ENCODE measurements at regions not wholly inside any gene's neighbourhood (a gene's known extent, or its start where the extent isn't known, plus 50 kb on each side); places are given as distances from the start of the nearest gene placed in this dataset.

GRCh38 chr15:62920682-62921502, 121.7 kb upstream of the TPM1 start:
- DNase-seq (ENCODE audit: low read depth): no peak

- DNase-seq (ENCODE audit: low read depth): no peak
These were observed 120.0 kb upstream of the TPM1 start for GRCh38 chr15:62922514-62922913.

- no peak for DNase-seq (ENCODE audit: low read depth)
These were observed 116.7 kb upstream of the TPM1 start for GRCh38 chr15:62925875-62926274.

DNA sequence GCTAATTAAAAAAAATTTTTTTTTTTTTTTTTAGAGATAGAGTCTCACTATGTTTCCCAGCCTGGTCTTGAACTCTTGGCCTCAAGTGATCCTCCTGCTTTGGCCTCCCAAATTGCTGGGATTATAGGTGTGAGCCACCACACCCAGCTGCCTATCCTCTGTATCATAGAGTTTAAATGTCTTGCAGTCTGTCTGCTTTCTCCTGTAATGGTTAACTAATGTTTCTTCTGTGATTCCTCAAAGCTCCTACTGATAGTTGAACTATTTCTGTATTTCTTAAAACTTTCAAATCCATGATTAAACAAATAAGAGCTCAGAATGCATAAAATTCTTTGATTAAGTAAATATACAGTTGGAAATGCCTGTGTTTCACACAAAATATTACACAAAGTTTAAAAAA, 115.4 kb upstream of the TPM1 start:
- no peak for DNase-seq (ENCODE audit: low read depth)

- no peak for DNase-seq (ENCODE audit: low read depth)
These were observed 114.7 kb upstream of the TPM1 start for GRCh38 chr15:62927836-62928235.

DNA sequence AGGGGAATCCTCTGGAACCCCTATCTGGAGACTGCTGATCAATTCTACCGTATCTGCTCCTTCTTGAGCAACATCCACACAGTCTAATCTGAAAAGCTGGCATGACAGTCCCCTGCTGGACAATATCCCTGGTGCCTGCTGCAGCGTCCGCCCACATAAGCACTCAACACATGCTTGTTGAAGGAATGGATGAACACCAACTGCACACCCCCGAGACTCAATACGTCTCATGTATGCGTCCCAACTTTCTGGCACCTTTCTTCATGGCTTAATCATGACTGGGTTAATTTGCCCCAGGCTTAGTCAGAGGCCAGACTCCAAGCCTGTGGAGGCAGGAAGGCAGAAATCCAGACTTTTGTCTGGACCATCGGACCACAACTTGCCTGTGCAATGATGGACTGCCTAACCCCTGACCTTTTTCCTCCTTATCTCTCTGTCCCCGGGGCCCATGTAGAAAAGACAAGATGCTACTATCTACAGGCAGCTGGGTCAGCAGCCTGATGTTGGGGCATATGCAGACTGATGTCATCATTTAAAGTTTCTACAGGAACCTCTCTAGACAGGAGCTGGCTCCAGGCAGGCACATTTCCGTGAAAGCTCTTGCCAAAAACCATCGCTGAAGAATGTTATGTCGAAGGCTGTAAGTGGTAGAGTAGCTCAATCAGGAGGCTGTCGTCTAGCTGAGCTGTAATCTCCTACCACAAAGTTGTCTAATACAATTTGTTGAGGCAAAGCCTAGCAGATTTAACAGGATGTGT, 114.1 kb upstream of the TPM1 start:
- no peak for DNase-seq (ENCODE audit: low read depth)

GRCh38 chr15:62929000-62929357, 113.6 kb upstream of the TPM1 start:
- DNase-seq (ENCODE audit: low read depth): no peak

- no peak for DNase-seq (ENCODE audit: low read depth)
These were observed 110.9 kb upstream of the TPM1 start for GRCh38 chr15:62931650-62932049.

- no peak for DNase-seq (ENCODE audit: low read depth)
These were observed 110.1 kb upstream of the TPM1 start for GRCh38 chr15:62932436-62932835.

- DNase-seq (ENCODE audit: low read depth): no peak
These were observed 109.2 kb upstream of the TPM1 start for GRCh38 chr15:62933386-62933785.

DNA sequence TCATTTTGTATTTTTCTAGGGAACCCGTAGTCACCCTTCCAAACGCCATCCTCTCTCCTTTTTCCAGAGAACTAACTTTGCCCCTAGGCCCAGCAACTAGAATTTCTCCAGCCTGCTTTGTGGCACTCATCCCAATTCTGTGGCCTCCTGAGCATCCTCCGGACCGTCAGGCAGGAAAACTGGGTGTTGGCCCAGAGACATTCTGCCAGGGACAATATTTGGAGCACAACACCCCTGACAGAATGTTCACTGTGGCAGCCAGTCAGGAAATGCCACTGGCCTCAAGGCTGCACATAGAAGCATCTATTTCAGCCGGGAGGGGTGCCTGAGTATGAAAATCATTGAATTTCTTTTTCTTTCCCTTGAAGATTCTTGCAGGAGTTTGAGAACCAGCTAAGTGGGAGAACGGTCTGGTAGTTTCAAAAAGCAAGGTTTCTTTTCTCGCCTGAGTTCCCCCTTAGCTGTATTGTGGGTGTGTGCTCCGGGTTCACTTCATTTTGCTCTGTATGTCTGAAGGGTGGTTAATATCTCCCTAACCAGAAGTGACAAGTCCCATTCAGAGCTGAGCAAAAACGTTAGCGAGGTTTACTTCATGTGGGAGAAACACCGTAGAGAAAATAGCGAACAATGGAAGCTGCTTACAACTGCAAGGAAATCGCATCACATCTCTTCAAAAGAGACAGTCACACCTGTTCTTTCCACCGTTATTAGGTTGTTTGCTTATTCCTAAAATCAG, 108.1 kb upstream of the TPM1 start:
- no peak for DNase-seq (ENCODE audit: low read depth)

- DNase-seq (ENCODE audit: low read depth): no peak
These were observed 107.1 kb upstream of the TPM1 start for GRCh38 chr15:62935300-62936081.

DNA sequence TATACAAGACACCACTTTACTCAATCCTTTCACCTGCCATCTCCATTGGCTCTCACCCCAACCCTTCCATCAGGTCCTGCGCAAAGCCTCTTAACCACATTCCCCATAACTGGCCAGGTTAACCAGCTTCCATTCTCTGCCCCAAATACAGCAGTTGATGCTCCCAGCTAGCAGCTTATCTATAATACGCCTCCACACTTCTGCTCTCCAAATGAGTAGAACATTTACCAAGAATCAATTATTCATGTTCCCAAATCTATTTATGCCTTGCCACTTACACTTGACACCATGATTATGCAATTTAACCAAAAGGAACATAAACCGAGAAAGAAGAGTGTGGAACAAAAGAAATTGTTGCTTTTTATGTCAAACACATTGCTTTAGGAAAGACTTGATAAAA, 103.7 kb upstream of the TPM1 start:
- no peak for DNase-seq (ENCODE audit: low read depth)

GRCh38 chr15:62940093-62940754, 102.3 kb upstream of the TPM1 start:
- DNase-seq (ENCODE audit: low read depth): no peak

GRCh38 chr15:62940755-62941361, 101.7 kb upstream of the TPM1 start:
- DNase-seq (ENCODE audit: low read depth): no peak

- DNase-seq (ENCODE audit: low read depth): no peak
These were observed 100.8 kb upstream of the TPM1 start for GRCh38 chr15:62941699-62942098.

GRCh38 chr15:62942428-62942827, 100.1 kb upstream of the TPM1 start:
- DNase-seq (ENCODE audit: low read depth): no peak

- no peak for DNase-seq (ENCODE audit: low read depth)
These were observed 97.5 kb upstream of the TPM1 start for GRCh38 chr15:62945063-62945462.

GRCh38 chr15:62945760-62946159, 96.8 kb upstream of the TPM1 start:
- no peak for DNase-seq (ENCODE audit: low read depth)

GRCh38 chr15:62946940-62947339, 95.6 kb upstream of the TPM1 start:
- DNase-seq (ENCODE audit: low read depth): no peak

DNA sequence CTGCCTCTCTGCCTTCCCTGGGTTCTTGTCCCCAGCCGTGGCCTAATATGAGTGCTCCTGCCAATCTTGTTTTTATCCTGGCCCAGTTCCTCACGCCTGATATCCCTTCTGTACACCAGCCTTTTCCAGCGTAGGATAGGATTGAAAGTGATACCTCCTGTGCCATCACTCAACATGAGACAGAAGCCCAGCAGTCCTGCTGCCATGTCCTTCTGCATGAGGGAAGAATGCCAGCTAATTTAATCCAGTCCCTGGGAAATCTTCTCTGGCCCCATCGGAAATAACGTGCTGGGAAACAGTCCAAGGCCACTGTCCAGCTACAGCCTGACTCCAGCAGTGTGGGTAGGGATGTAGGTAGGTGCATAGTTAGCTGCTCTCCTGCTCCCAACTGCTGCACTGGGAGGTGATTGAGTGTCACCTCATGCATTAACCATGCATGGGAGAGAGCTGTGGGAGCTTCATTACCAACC, 92.0 kb upstream of the TPM1 start:
- DNase-seq (ENCODE audit: low read depth): no peak
